Testis (tissue), 2 donors: ENCODE measurements at regions not wholly inside any gene's neighbourhood (a gene's known extent, or its start where the extent isn't known, plus 50 kb on each side); places are given as distances from the start of the nearest gene placed in this dataset.

Source experiments
- DNase-seq: peaks from one replicate; pipeline ENCODE4 v3.0.0-alpha.2; 2019
- H3K27ac ChIP-seq, 2 donors: fragments of 200-600 bp; sonication (generic); one replicate each; pipeline ENCODE4 v1.5.1; 2019
- H3K27me3 ChIP-seq: fragments of 200-600 bp; sonication (generic); one replicate; pipeline ENCODE4 v1.5.1; 2019
- H3K36me3 ChIP-seq: fragments of 200-600 bp; sonication (generic); one replicate; pipeline ENCODE4 v1.5.1; 2017; ENCODE audit warnings: low read depth; ENCODE audit errors: missing control alignments
- H3K4me1 ChIP-seq: fragments of 200-600 bp; sonication (generic); one replicate; pipeline ENCODE4 v1.5.1; 2019
- H3K4me3 ChIP-seq, 2 donors: fragments of 200-600 bp; sonication (generic); one replicate each; pipeline ENCODE4 v1.5.1; 2017 to 2019
- H3K9me3 ChIP-seq: fragments of 200-600 bp; sonication (generic); one replicate; pipeline ENCODE4 v1.5.1; 2017
- POLR2A ChIP-seq: fragments of 450-650 bp; IDR thresholded peaks from one replicate; pipeline ENCODE4 v1.6.1; 2017; ENCODE audit warnings: antibody characterized with exemption, mild to moderate bottlenecking, moderate library complexity
- WGBS, 2 donors: methylation state at CpG; one replicate each; pipeline ENCODE4 v1.1.5; 2018; 5-methylcytosine and 5-hydroxymethylcytosine counted together
- intact Hi-C: fragments of 100-400 bp; cut with DNase I; formaldehyde crosslinking; loops from one replicate; pipeline ENCODE4 v1.15.1; 2023; ENCODE audit warnings: low total_unique reads
- TF ChIP-seq, protein P1 (sequence below), 3 experiments: fragments of 450-650 bp in 2 of 3; fragments of 200-600 bp in 1 of 3; sonication (generic) in 1 of 3; IDR thresholded peaks; one replicate each; pipeline ENCODE4 v1.5.1; 2016 to 2019; ENCODE audit warnings: antibody characterized with exemption in 3 of 3, mild to moderate bottlenecking in 2 of 3, moderate library complexity in 1 of 3

- DNase-seq: no peak
- Histone ChIP-seq H3K4me3 (no peak overlapping the region), H3K27me3 (no peaks in the 10 kb centered on the region), H3K36me3 (no peaks in the 10 kb centered on the region), H3K4me1 (no peaks in the 10 kb centered on the region), H3K27ac (no peak overlapping the region), H3K9me3 (no peaks in the 10 kb centered on the region)
- intact Hi-C loops: no loop called here
- no peak for TF ChIP-seq POLR2A
- TF ChIP-seq, protein P1, sequence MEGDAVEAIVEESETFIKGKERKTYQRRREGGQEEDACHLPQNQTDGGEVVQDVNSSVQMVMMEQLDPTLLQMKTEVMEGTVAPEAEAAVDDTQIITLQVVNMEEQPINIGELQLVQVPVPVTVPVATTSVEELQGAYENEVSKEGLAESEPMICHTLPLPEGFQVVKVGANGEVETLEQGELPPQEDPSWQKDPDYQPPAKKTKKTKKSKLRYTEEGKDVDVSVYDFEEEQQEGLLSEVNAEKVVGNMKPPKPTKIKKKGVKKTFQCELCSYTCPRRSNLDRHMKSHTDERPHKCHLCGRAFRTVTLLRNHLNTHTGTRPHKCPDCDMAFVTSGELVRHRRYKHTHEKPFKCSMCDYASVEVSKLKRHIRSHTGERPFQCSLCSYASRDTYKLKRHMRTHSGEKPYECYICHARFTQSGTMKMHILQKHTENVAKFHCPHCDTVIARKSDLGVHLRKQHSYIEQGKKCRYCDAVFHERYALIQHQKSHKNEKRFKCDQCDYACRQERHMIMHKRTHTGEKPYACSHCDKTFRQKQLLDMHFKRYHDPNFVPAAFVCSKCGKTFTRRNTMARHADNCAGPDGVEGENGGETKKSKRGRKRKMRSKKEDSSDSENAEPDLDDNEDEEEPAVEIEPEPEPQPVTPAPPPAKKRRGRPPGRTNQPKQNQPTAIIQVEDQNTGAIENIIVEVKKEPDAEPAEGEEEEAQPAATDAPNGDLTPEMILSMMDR (IDR thresholded peaks at IDR 0.05): no peak
- 79 to 85% methylated on average over 3 of the region's 3 CpGs for WGBS, 2 donors
Measured at GRCh38 chr3:164230385-164231094, 847.8 kb downstream of the SI start.

GRCh38 chr3:164224126-164224525 is 854.2 kb downstream of the SI start:
- DNase-seq: no peak
- no peaks in the 10 kb centered on the region for H3K9me3 ChIP-seq
- H3K27ac ChIP-seq: no peak overlapping the region
- no peak for TF ChIP-seq POLR2A
- TF ChIP-seq, protein P1 (IDR thresholded peaks at IDR 0.05): no peak
- intact Hi-C loops: no loop called here
- no peaks in the 10 kb centered on the region for H3K36me3 ChIP-seq
- no peaks in the 10 kb centered on the region for H3K4me1 ChIP-seq
- H3K27me3 ChIP-seq: no peaks in the 10 kb centered on the region
- H3K4me3 ChIP-seq: no peak overlapping the region
- 0 to 44% methylated on average over 1 of the region's 1 CpG for WGBS, 2 donors

DNA sequence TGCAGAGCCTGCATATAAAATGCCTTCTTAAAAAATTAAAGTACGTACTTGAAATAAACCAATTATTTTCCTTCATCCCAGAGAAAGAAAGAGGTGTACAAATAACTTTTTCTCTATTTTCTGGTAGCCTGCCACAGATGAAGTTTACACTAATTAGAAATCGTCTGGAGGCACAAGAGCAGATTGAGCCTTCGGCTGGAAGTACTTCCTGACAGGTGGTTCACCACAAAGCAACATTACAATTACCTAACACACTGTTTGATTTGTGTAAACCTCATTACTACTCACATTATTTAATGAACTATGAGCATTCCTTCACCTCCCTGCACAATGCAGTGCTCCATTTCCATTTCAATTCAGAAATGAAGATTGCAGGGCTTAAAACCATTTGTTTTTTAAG is 856.1 kb downstream of the SI start:
- H3K27me3 ChIP-seq: no peaks in the 10 kb centered on the region
- no peaks in the 10 kb centered on the region for H3K36me3 ChIP-seq
- TF ChIP-seq, protein P1 (IDR thresholded peaks at IDR 0.05): no peak
- intact Hi-C loops: no loop called here
- WGBS, 2 donors: 38 to 49% methylated on average over 3 of the region's 3 CpGs
- H3K4me3 ChIP-seq: no peak overlapping the region
- H3K9me3 ChIP-seq: no peaks in the 10 kb centered on the region
- DNase-seq: no peak
- no peak overlapping the region for H3K27ac ChIP-seq
- H3K4me1 ChIP-seq: no peaks in the 10 kb centered on the region

DNA sequence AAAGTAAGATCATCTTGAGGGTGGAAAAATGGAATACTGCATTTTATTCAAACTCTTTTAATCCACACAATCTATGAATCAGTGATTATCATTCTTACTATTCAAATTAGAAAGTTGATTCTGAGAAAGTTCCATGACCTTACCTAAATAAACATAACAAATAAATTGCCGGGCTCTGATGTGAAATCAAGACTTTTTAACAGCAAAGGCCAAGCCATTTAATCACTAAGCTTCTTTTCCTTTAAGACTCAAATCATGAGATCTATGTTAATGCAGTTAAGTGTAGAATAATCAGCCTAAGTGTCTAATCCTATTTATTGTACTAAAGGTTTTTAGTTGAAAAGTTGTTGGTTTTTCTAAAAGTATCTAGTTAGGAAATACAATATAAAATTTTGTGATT is 857.0 kb downstream of the SI start:
- Histone ChIP-seq H3K4me1 (no peaks in the 10 kb centered on the region), H3K27ac (no peak overlapping the region), H3K36me3 (no peaks in the 10 kb centered on the region), H3K9me3 (no peaks in the 10 kb centered on the region), H3K4me3 (no peak overlapping the region), H3K27me3 (no peaks in the 10 kb centered on the region)
- intact Hi-C loops: no loop called here
- DNase-seq: no peak
- 87 to 88% methylated on average over 1 of the region's 1 CpG for WGBS, 2 donors
- TF ChIP-seq, protein P1 (IDR thresholded peaks at IDR 0.05): no peak
- no peak for TF ChIP-seq POLR2A

DNA sequence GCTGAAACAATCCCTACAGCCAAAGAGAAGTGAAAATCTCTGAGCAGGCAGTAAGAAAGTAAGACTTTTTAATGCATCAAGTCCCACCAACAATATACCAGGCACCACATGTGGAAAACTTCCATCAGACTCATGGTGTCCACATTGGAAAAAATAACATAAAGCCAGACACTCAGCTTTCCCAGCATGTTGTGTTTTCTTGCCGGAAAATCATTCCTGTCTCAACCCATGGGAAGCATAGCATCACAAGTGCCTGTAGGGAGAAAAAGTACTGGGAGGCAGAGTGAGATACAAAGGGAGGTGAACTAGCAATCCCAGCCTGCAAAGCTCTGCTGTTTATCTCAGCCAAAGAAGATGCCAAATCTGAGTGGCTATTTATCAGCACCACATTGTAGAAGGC is 868.9 kb downstream of the SI start:
- Histone ChIP-seq H3K27me3 (no peaks in the 10 kb centered on the region), H3K9me3 (no peaks in the 10 kb centered on the region), H3K4me3 (no peak overlapping the region), H3K36me3 (no peaks in the 10 kb centered on the region), H3K27ac (no peak overlapping the region), H3K4me1 (no peaks in the 10 kb centered on the region)
- DNase-seq: no peak
- TF ChIP-seq POLR2A: no peak
- TF ChIP-seq, protein P1 (IDR thresholded peaks at IDR 0.05): no peak
- intact Hi-C loops: no loop called here
- 80 to 95% methylated on average over 1 of the region's 1 CpG for WGBS, 2 donors
